Loucy (cell line): ENCODE measurements at regions not wholly inside any gene's neighbourhood (a gene's known extent, or its start where the extent isn't known, plus 50 kb on each side); places are given as distances from the start of the nearest gene placed in this dataset.

ENCODE experiments used
- EZH2phosphoT487 ChIP-seq: fragments of 200-600 bp; IDR thresholded peaks from 2 replicates; pipeline ENCODE4 v1.6.1; 2018; ENCODE audit warnings: antibody characterized with exemption, mild to moderate bottlenecking, moderate library complexity, borderline replicate concordance
- TF ChIP-seq, protein P1 (sequence below): fragments of 200-600 bp; sonication (generic); conservative IDR thresholded peaks from 2 replicates; pipeline ENCODE4 v1.5.1; 2014; ENCODE audit warnings: mild to moderate bottlenecking, antibody characterized with exemption, low read length

- TF ChIP-seq, protein P1, sequence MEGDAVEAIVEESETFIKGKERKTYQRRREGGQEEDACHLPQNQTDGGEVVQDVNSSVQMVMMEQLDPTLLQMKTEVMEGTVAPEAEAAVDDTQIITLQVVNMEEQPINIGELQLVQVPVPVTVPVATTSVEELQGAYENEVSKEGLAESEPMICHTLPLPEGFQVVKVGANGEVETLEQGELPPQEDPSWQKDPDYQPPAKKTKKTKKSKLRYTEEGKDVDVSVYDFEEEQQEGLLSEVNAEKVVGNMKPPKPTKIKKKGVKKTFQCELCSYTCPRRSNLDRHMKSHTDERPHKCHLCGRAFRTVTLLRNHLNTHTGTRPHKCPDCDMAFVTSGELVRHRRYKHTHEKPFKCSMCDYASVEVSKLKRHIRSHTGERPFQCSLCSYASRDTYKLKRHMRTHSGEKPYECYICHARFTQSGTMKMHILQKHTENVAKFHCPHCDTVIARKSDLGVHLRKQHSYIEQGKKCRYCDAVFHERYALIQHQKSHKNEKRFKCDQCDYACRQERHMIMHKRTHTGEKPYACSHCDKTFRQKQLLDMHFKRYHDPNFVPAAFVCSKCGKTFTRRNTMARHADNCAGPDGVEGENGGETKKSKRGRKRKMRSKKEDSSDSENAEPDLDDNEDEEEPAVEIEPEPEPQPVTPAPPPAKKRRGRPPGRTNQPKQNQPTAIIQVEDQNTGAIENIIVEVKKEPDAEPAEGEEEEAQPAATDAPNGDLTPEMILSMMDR, result no peak
- no peak for TF ChIP-seq EZH2phosphoT487
These were observed 99.4 kb upstream of the RASGEF1B start for GRCh38 chr4:81571105-81571504.
